DMS53 (cell line): ENCODE measurements at regions not wholly inside any gene's neighbourhood (a gene's known extent, or its start where the extent isn't known, plus 50 kb on each side); places are given as distances from the start of the nearest gene placed in this dataset.
"Not testable (repeated sequence)": the region's sequence is repeated elsewhere in the genome, so short reads cannot be mapped to it uniquely, and the experiment has no call there.

Source experiments
- DNase-seq: peaks from one replicate; lab custom pipeline; 2025; lab: John Stamatoyannopoulos, UW

GRCh38 chr10:52368725-52369124, 54.6 kb downstream of the DKK1 start:
- DNase-seq: no peak

GRCh38 chr10:52374207-52374606, 60.1 kb downstream of the DKK1 start:
- DNase-seq: not testable (repeated sequence)

- DNase-seq: no peak
Observed at GRCh38 chr10:52376694-52377354, 62.7 kb downstream of the DKK1 start.

GRCh38 chr10:52378124-52378523, 64.0 kb downstream of the DKK1 start:
- no peak for DNase-seq

GRCh38 chr10:52379287-52379686, 65.2 kb downstream of the DKK1 start:
- no peak for DNase-seq

- no peak for DNase-seq
Observed at GRCh38 chr10:52383088-52383487, 69.0 kb downstream of the DKK1 start.

GRCh38 chr10:52387744-52388143, 73.7 kb downstream of the DKK1 start:
- peak; percentile 72 for DNase-seq

- no peak for DNase-seq
Observed at GRCh38 chr10:52390388-52390787, 76.3 kb downstream of the DKK1 start.

- DNase-seq: no peak
Observed at GRCh38 chr10:52391927-52392602, 78.0 kb downstream of the DKK1 start.

GRCh38 chr10:52394246-52394645, 80.2 kb downstream of the DKK1 start:
- no peak for DNase-seq

- peak; percentile 19 for DNase-seq
Observed at GRCh38 chr10:52400562-52400961, 86.5 kb downstream of the DKK1 start.

GRCh38 chr10:52403801-52404200, 89.7 kb downstream of the DKK1 start:
- not testable (repeated sequence) for DNase-seq

- DNase-seq: no peak
Observed at GRCh38 chr10:52409195-52409594, 95.1 kb downstream of the DKK1 start.

- DNase-seq: no peak
Observed at GRCh38 chr10:52409928-52410327, 95.8 kb downstream of the DKK1 start.

- no peak for DNase-seq
Observed at GRCh38 chr10:52410916-52411315, 96.8 kb downstream of the DKK1 start.

GRCh38 chr10:52419281-52419680, 105.2 kb downstream of the DKK1 start:
- no peak for DNase-seq

- no peak for DNase-seq
Observed at GRCh38 chr10:52420656-52421055, 106.6 kb downstream of the DKK1 start.

GRCh38 chr10:52423369-52423768, 109.3 kb downstream of the DKK1 start:
- DNase-seq: no peak

GRCh38 chr10:52424341-52424740, 110.3 kb downstream of the DKK1 start:
- no peak for DNase-seq

GRCh38 chr10:52434734-52435133, 120.7 kb downstream of the DKK1 start:
- no peak for DNase-seq

- no peak for DNase-seq
Observed at GRCh38 chr10:52436664-52437063, 122.6 kb downstream of the DKK1 start.

- DNase-seq: no peak
Observed at GRCh38 chr10:52437205-52437646, 123.1 kb downstream of the DKK1 start.

- no peak for DNase-seq
Observed at GRCh38 chr10:52438119-52438518, 124.0 kb downstream of the DKK1 start.
